Kidney epithelial cell (primary cell): ENCODE measurements at regions not wholly inside any gene's neighbourhood (a gene's known extent, or its start where the extent isn't known, plus 50 kb on each side); places are given as distances from the start of the nearest gene placed in this dataset.
"Not testable (repeated sequence)": the region's sequence is repeated elsewhere in the genome, so short reads cannot be mapped to it uniquely, and the experiment has no call there.

Experiments
- DNase-seq: peaks from one replicate; pipeline ENCODE4 v3.0.0-alpha.2; 2010; ENCODE audit warnings: low read depth
- H3K27me3 ChIP-seq: 2 replicates; pipeline ENCODE4 v1.6.0; 2011; ENCODE audit warnings: low read length; ENCODE audit not compliant: control insufficient read depth, insufficient read depth
- H3K36me3 ChIP-seq: 2 replicates; pipeline ENCODE4 v1.5.1; 2011; ENCODE audit warnings: low read length; ENCODE audit not compliant: control insufficient read depth, insufficient read depth
- H3K4me3 ChIP-seq: 2 replicates; pipeline ENCODE4 v1.5.1; 2011; ENCODE audit warnings: low read depth, mild to moderate bottlenecking, control low read depth, low read length
- TF ChIP-seq, protein P1 (sequence below): IDR thresholded peaks from 2 replicates; pipeline ENCODE4 v1.5.1; 2011; ENCODE audit warnings: mild to moderate bottlenecking, moderate library complexity, low read length, control low read depth, inconsistent platforms; ENCODE audit not compliant: insufficient read depth, poor library complexity, severe bottlenecking

DNA sequence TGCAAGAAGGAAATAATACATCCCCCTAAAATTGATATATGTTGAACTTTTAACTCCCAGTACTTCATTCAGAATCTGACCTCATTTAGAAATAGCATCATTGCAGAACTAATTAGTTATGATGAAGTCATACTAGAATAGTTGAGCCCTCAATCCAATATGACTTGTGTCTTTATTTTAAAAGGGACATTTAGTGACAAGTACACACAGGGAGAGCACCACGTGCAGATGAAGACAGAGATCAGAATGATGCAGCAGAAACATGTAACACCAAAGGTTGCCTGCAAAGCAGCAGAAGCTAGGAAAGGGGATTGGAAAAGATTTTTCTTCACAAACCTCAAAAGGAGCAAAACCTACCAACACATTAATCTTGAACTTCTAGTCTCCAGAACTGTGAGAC lies 2602.5 kb downstream of the PCDH9 start:
- TF ChIP-seq, protein P1, sequence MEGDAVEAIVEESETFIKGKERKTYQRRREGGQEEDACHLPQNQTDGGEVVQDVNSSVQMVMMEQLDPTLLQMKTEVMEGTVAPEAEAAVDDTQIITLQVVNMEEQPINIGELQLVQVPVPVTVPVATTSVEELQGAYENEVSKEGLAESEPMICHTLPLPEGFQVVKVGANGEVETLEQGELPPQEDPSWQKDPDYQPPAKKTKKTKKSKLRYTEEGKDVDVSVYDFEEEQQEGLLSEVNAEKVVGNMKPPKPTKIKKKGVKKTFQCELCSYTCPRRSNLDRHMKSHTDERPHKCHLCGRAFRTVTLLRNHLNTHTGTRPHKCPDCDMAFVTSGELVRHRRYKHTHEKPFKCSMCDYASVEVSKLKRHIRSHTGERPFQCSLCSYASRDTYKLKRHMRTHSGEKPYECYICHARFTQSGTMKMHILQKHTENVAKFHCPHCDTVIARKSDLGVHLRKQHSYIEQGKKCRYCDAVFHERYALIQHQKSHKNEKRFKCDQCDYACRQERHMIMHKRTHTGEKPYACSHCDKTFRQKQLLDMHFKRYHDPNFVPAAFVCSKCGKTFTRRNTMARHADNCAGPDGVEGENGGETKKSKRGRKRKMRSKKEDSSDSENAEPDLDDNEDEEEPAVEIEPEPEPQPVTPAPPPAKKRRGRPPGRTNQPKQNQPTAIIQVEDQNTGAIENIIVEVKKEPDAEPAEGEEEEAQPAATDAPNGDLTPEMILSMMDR: no peak
- DNase-seq: no peak
- no peaks in the 10 kb centered on the region for H3K27me3 ChIP-seq
- no peak overlapping the region for H3K4me3 ChIP-seq
- no peaks in the 10 kb centered on the region for H3K36me3 ChIP-seq

DNA sequence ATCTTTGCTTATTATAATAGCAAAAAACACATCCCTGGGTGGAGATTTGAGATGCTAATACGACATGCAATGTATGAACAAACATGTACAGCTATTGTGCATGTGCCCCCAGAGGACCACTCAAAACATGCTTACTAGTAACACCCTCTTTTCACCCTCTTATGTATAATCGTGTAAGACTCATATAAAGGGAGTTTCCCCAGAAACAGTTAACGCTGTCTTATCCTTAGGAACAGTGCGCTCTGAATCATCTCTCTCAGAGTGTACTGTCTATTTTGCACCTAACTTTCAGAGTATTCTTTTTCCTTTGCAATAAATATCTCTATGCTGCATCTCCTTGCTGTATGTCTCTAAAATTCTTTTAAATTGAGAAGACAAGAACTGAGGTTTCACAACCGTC lies 2604.0 kb downstream of the PCDH9 start:
- H3K36me3 ChIP-seq: no peaks in the 10 kb centered on the region
- no peaks in the 10 kb centered on the region for H3K27me3 ChIP-seq
- DNase-seq: no peak
- H3K4me3 ChIP-seq: no peak overlapping the region
- TF ChIP-seq, protein P1: no peak

DNA sequence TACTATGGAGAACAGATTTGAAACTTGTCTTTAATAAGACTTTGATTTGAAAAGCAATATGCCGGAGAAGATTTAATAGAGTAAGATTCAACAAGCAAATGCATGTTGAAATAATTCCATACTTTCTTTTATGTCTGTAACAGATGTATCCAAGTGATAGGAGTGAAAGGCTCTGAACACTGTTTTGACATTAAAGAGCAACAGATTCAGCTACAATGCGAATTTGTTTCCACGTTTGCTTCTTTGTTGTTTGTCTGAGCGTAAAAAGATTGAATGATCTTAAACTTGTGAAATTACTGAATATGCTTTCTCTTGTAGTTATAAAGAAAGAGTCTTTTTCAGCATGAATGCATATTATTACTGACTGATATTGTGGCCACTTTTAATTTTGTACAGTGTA lies 2612.9 kb downstream of the PCDH9 start:
- Histone ChIP-seq H3K4me3 (no peak overlapping the region), H3K36me3 (no peaks in the 10 kb centered on the region), H3K27me3 (no peaks in the 10 kb centered on the region)
- TF ChIP-seq, protein P1: no peak
- DNase-seq: no peak

DNA sequence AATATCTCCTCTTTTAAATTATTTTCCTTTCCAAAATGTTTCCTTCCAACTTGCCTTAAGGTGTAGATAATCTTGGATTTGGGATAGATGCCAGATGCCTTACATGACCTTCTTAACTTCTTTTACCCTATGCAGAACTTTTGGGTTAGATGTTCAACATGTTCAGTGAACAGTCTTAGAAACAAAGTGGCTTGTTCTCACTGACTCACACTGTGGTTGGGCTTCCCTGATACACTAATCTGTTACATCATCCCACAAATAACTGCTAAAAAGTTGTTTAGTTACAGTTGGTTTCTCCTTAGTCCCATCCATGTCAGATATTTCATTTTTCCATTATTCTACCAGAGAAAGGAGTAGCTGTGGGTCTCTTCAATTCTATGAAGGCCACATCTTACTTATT lies 2638.2 kb downstream of the PCDH9 start:
- DNase-seq: peak; percentile 12
- TF ChIP-seq, protein P1: no peak
- H3K4me3 ChIP-seq: no peak overlapping the region
- no peaks in the 10 kb centered on the region for H3K27me3 ChIP-seq
- no peaks in the 10 kb centered on the region for H3K36me3 ChIP-seq

DNA sequence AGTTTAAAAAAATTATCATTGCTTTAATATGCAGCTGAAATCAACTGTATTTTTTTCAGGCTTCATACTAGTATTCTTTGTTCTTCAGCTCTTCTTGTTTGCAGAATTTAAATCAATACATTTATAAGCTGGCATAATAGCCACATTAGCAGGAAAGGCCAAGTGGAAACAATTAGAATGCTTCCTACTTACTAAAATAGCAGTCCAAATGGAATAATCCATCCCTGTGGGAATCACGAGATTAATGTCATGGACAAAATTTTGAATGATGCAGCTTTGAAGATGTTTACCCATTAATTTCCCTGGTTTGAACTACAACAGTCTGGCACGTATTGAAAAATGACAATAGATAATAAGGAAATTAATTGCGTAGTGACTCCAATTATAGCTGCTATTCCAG lies 2650.8 kb downstream of the PCDH9 start:
- no peak for DNase-seq
- no peaks in the 10 kb centered on the region for H3K36me3 ChIP-seq
- H3K4me3 ChIP-seq: no peak overlapping the region
- H3K27me3 ChIP-seq: no peaks in the 10 kb centered on the region
- TF ChIP-seq, protein P1: no peak

DNA sequence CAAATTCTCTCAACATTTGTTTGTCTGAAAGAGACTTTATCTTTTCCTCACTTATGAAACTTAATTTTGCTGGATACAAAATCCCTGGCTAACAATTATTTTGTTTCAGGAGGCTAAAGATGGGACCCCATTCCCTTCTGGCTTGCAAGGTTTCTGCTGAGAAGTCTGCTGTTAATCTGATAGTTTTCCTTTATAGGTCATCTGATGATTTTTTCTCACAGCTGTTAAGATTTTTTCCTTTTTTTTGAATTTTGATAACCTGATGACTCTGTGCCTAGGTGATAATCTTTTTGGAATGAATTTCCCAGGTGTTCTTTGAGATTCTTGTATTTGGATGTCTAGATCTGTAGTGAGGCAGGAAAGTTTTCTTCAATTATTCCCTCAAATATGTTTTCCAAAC lies 2661.4 kb downstream of the PCDH9 start:
- Histone ChIP-seq H3K36me3 (no peaks in the 10 kb centered on the region), H3K27me3 (no peaks in the 10 kb centered on the region), H3K4me3 (no peak overlapping the region)
- no peak for DNase-seq
- TF ChIP-seq, protein P1: no peak

DNA sequence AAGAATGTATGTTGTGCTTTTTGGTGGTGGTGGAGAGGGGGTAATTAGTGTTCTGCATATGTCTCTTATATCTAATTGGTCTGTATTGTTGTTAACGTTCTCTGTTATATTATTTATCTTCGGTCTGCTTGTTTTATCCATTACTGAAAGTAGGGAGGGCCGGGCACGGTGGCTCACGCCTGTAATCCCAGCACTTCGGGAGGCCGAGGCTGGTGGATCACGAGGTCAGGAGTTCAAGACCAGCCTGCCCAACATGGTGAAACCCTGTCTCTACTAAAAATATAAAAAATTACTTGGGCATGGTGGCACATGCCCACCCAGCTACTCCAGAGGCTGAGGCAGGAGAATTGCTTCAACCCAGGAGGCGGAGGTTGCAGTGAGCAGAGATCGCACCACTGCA lies 2672.1 kb downstream of the PCDH9 start:
- not testable (repeated sequence) for H3K4me3 ChIP-seq, H3K27me3 ChIP-seq, H3K36me3 ChIP-seq, DNase-seq
